NOMO-1 (cell line): ENCODE measurements at regions not wholly inside any gene's neighbourhood (a gene's known extent, or its start where the extent isn't known, plus 50 kb on each side); places are given as distances from the start of the nearest gene placed in this dataset.
"Not testable (repeated sequence)": the region's sequence is repeated elsewhere in the genome, so short reads cannot be mapped to it uniquely, and the experiment has no call there.

Source experiments
- DNase-seq, 2 experiments: peaks; one replicate each; lab custom pipeline; 2025; ENCODE audit not compliant: unreplicated experiment in 2 of 2; lab: John Stamatoyannopoulos, UW

GRCh38 chr14:88064841-88065240, 59.9 kb downstream of the GPR65 start:
- no peak for DNase-seq

GRCh38 chr14:88069677-88070076, 64.7 kb downstream of the GPR65 start:
- peak; percentile 9 to 49 for DNase-seq

DNA sequence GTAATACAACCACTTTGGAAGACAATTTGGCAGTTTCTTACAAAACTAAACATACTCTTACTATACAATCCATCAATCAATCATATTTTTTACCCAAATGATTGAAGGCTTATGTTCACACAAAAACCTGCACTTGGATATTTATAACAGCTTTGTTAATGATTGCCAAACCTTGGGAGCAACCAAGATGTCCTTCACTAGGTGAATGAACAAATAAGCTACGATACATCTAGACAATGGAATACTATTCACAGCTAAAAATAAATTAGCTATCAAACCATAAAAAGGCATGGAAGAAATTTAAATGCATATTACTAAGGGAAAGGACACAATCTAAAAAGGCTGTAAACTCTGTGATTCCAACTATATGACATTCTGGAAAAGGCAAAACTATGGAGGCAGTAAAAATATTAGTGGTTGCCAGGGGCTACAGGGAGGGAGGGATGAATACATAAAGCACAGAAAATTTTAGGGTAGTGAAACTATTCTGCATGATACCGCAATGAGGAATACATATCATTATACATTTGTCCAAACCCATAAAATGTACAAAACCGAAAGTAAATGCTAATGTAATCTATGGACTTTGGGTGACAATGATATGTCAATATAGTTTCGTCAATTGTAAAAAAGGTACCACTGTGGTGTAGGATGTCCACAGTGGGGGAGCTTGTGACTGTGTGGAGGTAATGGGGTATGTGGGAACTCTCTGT, 70.5 kb downstream of the GPR65 start:
- peak; percentile 56 to 85 for DNase-seq

- no peak for DNase-seq
Measured at GRCh38 chr14:88078525-88078924, 73.6 kb downstream of the GPR65 start.

DNA sequence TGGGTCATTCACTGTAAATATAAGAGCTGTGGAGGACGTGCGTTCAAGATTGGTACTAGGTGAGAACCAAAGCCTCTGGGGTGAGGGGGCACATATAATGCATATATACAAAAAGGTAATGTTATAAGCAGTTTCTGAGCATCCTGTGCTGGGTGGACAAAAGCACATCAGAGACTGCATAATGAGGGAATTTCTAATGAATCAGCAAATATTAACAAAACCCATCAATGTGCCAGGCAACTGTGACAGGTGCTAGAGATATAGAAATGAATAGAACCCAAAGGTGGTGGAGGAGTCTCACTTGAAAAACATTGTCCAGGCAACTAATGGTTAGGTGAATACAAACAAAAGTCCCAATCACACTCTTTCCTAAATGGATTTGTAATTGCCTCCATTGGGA, 74.7 kb downstream of the GPR65 start:
- no peak for DNase-seq

- DNase-seq: no peak
Measured at GRCh38 chr14:88085736-88086135, 80.8 kb downstream of the GPR65 start.

DNA sequence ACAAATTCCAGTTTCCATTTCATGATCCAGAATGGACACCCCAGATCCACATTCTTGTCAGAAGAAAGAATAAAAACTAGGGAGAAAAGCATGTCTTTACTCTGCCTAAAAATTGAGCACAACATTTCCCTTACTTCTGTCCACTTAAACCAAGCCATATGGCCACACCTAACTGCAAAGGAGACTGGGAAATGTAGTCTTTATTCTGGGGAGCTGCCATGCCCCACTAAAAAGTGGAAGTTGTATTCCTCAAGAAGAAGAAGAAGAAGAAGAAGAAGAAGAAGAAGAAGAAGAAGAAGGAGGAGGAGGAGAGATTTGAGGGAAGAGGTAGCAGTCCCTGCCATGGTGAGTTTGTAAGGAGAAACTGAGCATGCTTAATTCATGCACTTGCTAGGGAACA, 84.5 kb downstream of the GPR65 start:
- DNase-seq: peak; percentile 7 to 28

- DNase-seq: no peak
Measured at GRCh38 chr14:88092529-88092928, 87.6 kb downstream of the GPR65 start.

DNA sequence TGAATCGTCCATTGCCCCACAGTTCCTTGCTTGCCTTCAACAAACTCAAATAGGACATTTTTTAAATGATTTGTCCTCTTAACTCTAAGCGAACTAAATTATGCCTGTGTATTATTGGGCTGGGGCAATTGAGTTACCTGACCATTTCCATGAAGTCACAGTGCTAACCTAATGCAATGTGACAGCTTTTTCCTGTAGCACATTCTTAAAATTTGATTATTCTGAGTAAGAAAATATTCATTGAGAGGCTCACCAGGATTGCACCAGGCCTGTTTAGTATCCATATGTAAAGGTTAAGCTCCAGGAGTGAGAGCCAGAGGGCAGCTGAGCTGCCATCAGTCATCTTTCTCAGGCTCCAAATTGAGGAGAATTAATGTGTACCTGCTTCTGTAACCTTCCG, 90.9 kb downstream of the GPR65 start:
- DNase-seq: no peak

GRCh38 chr14:88098163-88098562, 93.2 kb downstream of the GPR65 start:
- DNase-seq: no peak

DNA sequence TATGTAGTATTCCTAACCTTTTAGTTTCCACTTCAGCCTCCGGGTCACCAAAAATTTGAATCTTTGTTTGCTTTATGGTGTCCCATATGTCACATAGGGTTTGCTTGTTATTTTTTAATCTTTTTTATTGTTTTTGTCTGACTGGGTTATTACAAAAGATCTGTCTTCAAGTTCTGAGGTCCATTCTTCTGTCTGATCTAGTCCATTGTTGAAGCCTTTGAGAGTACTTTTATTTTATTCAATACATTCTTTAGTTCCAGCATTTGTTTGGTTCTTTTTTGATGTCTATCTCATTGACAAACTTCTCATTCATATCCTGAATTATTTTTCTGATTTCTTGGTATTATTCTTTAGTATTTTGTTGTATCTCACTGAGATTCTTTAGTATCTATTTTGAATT, 99.8 kb downstream of the GPR65 start:
- no peak for DNase-seq

- no peak for DNase-seq
Measured at GRCh38 chr14:88106377-88106776, 101.4 kb downstream of the GPR65 start.

DNA sequence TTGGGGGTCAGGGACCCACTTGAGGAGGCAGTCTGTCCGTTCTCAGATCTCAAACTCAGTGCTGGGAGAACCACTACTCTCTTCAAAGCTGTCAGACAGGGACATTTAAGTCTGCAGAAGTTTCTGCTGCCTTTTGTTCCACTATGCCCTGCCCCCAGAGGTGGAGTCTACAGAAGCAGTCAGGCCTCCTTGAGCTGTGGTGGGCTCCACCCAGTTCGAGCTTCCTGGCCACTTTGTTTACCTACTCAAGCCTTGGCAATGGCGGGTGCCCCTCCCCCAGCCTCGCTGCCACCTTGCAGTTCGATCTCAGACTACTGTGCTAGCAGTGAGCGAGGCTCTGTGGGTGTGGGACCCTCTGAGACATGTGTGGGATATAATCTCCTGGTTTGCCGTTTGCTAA, 122.7 kb downstream of the GPR65 start:
- not testable (repeated sequence) for DNase-seq

DNA sequence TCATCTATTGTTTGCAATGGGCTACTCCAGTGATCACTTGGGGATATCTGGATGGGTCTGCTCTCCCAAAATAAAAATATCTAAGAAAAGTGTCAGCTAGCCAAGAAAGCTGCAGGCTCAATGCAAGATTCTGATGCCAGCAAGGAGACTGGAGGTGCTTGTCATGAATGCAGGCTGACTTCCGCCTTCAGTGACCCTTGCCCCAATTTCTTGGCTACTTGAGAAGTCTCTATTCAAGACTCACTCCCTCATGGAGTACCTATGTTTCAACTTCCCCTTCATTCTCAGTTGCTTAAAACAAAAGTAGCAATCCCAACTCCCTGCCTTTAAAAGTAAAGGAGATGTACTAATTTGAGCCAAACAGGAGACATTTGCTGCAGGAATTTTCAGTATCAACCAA, 123.9 kb downstream of the GPR65 start:
- DNase-seq: peak; percentile 5 to 83

- peak; percentile 65 to 85 for DNase-seq
Measured at GRCh38 chr14:88129306-88130056, 124.5 kb downstream of the GPR65 start.

- DNase-seq: peak in 1 of 2 experiments; percentile 65
Measured at GRCh38 chr14:88130057-88130432, 125.1 kb downstream of the GPR65 start.
